H9 (cell line): ENCODE measurements at regions not wholly inside any gene's neighbourhood (a gene's known extent, or its start where the extent isn't known, plus 50 kb on each side); places are given as distances from the start of the nearest gene placed in this dataset.
"Not testable (repeated sequence)": the region's sequence is repeated elsewhere in the genome, so short reads cannot be mapped to it uniquely, and the experiment has no call there.

Source experiments
- DNase-seq: peaks from one replicate; pipeline ENCODE4 v3.0.0-alpha.2; 2017
- H2AFZ ChIP-seq: one replicate; pipeline ENCODE4 v1.6.1; 2013; ENCODE audit warnings: mild to moderate bottlenecking, low read length, control low read depth, moderate library complexity
- H2AK5ac ChIP-seq: 2 replicates; pipeline ENCODE4 v1.6.1; 2013; ENCODE audit warnings: low read length, control low read depth, mixed read lengths; ENCODE audit not compliant: insufficient read length
- H2BK120ac ChIP-seq: one replicate; pipeline ENCODE4 v1.6.1; 2013; ENCODE audit warnings: low read depth, mild to moderate bottlenecking, low read length, control low read depth, inconsistent platforms; ENCODE audit not compliant: poor library complexity, severe bottlenecking
- H2BK12ac ChIP-seq: 2 replicates; pipeline ENCODE4 v1.6.1; 2013; ENCODE audit warnings: low read length, control low read depth, mixed read lengths, low read depth; ENCODE audit not compliant: insufficient read length
- H2BK15ac ChIP-seq: 2 replicates; pipeline ENCODE4 v1.6.1; 2013; ENCODE audit warnings: low read depth, low read length, control low read depth
- H2BK20ac ChIP-seq: one replicate; pipeline ENCODE4 v1.6.1; 2013; ENCODE audit warnings: low read depth, mild to moderate bottlenecking, low read length, control low read depth, inconsistent platforms; ENCODE audit not compliant: poor library complexity, severe bottlenecking
- H2BK5ac ChIP-seq: 2 replicates; pipeline ENCODE4 v1.6.1; 2013; ENCODE audit warnings: low read length, control low read depth, mixed read lengths; ENCODE audit not compliant: insufficient read length
- H3K14ac ChIP-seq: 2 replicates; pipeline ENCODE4 v1.6.1; 2013; ENCODE audit warnings: low read length, control low read depth; ENCODE audit not compliant: insufficient read depth
- H3K18ac ChIP-seq: 2 replicates; pipeline ENCODE4 v1.6.1; 2013; ENCODE audit warnings: low read depth, mild to moderate bottlenecking, mixed read lengths, low read length, control low read depth; ENCODE audit not compliant: insufficient read length
- H3K23ac ChIP-seq: 2 replicates; pipeline ENCODE4 v1.6.1; 2013; ENCODE audit warnings: low read length, control low read depth, mixed read lengths, low read depth; ENCODE audit not compliant: insufficient read length
- H3K23me2 ChIP-seq: 2 replicates; pipeline ENCODE4 v1.6.1; 2013; ENCODE audit warnings: low read depth, mild to moderate bottlenecking, mixed read lengths, low read length, control low read depth; ENCODE audit not compliant: insufficient read length, poor library complexity, severe bottlenecking
- H3K27ac ChIP-seq: 2 replicates; pipeline ENCODE4 v1.5.1; 2013; ENCODE audit warnings: low read length, control low read depth, mixed read lengths, low read depth; ENCODE audit not compliant: insufficient read length
- H3K27me3 ChIP-seq: 2 replicates; pipeline ENCODE4 v1.6.1; 2013; ENCODE audit warnings: low read length, control low read depth, inconsistent platforms; ENCODE audit not compliant: insufficient read depth
- H3K4ac ChIP-seq: 2 replicates; pipeline ENCODE4 v1.6.1; 2013; ENCODE audit warnings: low read depth, mild to moderate bottlenecking, control low read depth, inconsistent platforms, low read length, moderate library complexity
- H3K4me1 ChIP-seq: 2 replicates; pipeline ENCODE4 v1.6.1; 2013; ENCODE audit warnings: low read length, control low read depth, inconsistent platforms; ENCODE audit not compliant: insufficient read depth
- H3K4me2 ChIP-seq: 2 replicates; pipeline ENCODE4 v1.6.1; 2013; ENCODE audit warnings: low read length, control low read depth, mixed read lengths; ENCODE audit not compliant: insufficient read length, insufficient read depth
- H3K56ac ChIP-seq: 2 replicates; pipeline ENCODE4 v1.6.1; 2013; ENCODE audit warnings: low read depth, mild to moderate bottlenecking, mixed read lengths, low read length, control low read depth; ENCODE audit not compliant: insufficient read length
- H3K79me1 ChIP-seq: 2 replicates; pipeline ENCODE4 v1.6.1; 2013; ENCODE audit warnings: low read depth, mild to moderate bottlenecking, moderate library complexity, low read length, control low read depth, inconsistent platforms; ENCODE audit not compliant: insufficient read depth, poor library complexity, severe bottlenecking
- H3K79me2 ChIP-seq: 2 replicates; pipeline ENCODE4 v1.6.1; 2013; ENCODE audit warnings: low read length, control low read depth, inconsistent platforms; ENCODE audit not compliant: insufficient read depth
- H3K9ac ChIP-seq: 2 replicates; pipeline ENCODE4 v1.6.1; 2013; ENCODE audit warnings: low read length, control low read depth, mixed read lengths; ENCODE audit not compliant: insufficient read length; ENCODE audit errors: extremely low read depth
- H3K9me3 ChIP-seq: one replicate; pipeline ENCODE4 v1.6.1; 2013; ENCODE audit warnings: low read depth, low read length, inconsistent platforms; ENCODE audit not compliant: control insufficient read depth
- H3T11ph ChIP-seq: one replicate; pipeline ENCODE4 v1.6.1; 2013; ENCODE audit warnings: mild to moderate bottlenecking, low read length, control low read depth, inconsistent platforms
- H4K20me1 ChIP-seq: one replicate; pipeline ENCODE4 v1.6.1; 2013; ENCODE audit not compliant: control insufficient read depth, insufficient read length, insufficient read depth
- H4K5ac ChIP-seq: 2 replicates; pipeline ENCODE4 v1.6.1; 2013; ENCODE audit warnings: low read depth, mild to moderate bottlenecking, mixed read lengths, low read length, control low read depth; ENCODE audit not compliant: insufficient read length
- H4K8ac ChIP-seq: replicated peaks from 2 replicates; pipeline ENCODE4 v1.6.1; 2013; ENCODE audit warnings: low read length, control low read depth, mixed read lengths, low read depth; ENCODE audit not compliant: insufficient read length
- H4K91ac ChIP-seq: 2 replicates; pipeline ENCODE4 v1.6.1; 2013; ENCODE audit warnings: low read depth, mild to moderate bottlenecking, moderate library complexity, mixed read lengths, low read length, control low read depth; ENCODE audit not compliant: insufficient read length
- H3K27ac Mint-ChIP-seq, 3 experiments: 2 replicates in 2 of 3; 3 replicates in 1 of 3; pipeline ENCODE4 v1.8.0; 2020 to 2021; ENCODE audit warnings: mixed read lengths in 3 of 3, mild to moderate bottlenecking in 1 of 3, moderate library complexity in 1 of 3
- H3K27me3 Mint-ChIP-seq: 2 replicates; pipeline ENCODE4 v1.8.0; 2021; ENCODE audit warnings: low read depth, mild to moderate bottlenecking, moderate library complexity, mixed read lengths
- H3K36me3 Mint-ChIP-seq, 3 experiments: 2 replicates in 2 of 3; 3 replicates in 1 of 3; pipeline ENCODE4 v1.8.0; 2020 to 2021; ENCODE audit warnings: low read depth in 3 of 3, mixed read lengths in 3 of 3; ENCODE audit not compliant: insufficient read depth in 1 of 3
- H3K4me1 Mint-ChIP-seq, 2 experiments: 2 replicates each; pipeline ENCODE4 v1.8.0; 2020; ENCODE audit warnings: mixed read lengths in 2 of 2
- H3K4me3 Mint-ChIP-seq, 2 experiments: 2 replicates in 1 of 2; 3 replicates in 1 of 2; pipeline ENCODE4 v1.8.0; 2020 to 2021; ENCODE audit warnings: mild to moderate bottlenecking in 2 of 2, mixed read lengths in 2 of 2, moderate library complexity in 1 of 2
- H3K9me3 Mint-ChIP-seq, 2 experiments: 2 replicates in 1 of 2; 3 replicates in 1 of 2; pipeline ENCODE4 v1.8.0; 2020; ENCODE audit warnings: mild to moderate bottlenecking in 2 of 2, mixed read lengths in 2 of 2, moderate library complexity in 1 of 2
- WGBS: extraction: QIAGEN DNeasy Blood & Tissue Kit; methylation state at CpG from one replicate; pipeline ENCODE4 v1.1.7; 2013; ENCODE audit warnings: missing lambda C conversion rate, low lambda C conversion rate, mixed read lengths; ENCODE audit not compliant: insufficient read length; ENCODE audit errors: extremely low coverage; 5-methylcytosine and 5-hydroxymethylcytosine counted together

DNA sequence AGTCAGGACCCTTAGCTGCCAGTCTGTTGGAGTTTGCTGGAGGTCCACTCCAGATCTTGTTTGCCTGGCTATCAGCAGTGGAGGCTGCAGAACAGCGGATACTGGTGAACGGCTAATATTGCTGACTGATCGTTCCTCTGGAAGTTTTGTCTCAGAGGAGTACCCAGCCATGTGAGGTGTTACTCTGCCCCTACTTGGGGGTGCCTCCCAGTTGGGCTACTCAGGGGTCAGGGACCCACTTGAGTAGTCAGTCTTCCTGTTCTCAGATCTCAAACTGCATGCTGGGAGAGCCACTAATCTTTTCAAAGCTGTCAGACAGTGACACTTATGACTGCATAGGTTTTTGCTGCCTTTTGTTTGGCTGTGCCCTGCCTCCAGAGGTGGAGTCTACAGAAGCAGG lies 160.5 kb downstream of the OR4A47 start:
- H3K18ac ChIP-seq, H3K4me1 ChIP-seq, H2BK20ac ChIP-seq, H3K23me2 ChIP-seq, H3K4me1 Mint-ChIP-seq, H3K79me2 ChIP-seq, H2AK5ac ChIP-seq, H3K9ac ChIP-seq, H3K4me2 ChIP-seq, H3K56ac ChIP-seq, H2BK12ac ChIP-seq, H2BK5ac ChIP-seq, H3K27me3 Mint-ChIP-seq, H3K23ac ChIP-seq, H3T11ph ChIP-seq, H3K14ac ChIP-seq, H4K20me1 ChIP-seq, H4K8ac ChIP-seq, H4K91ac ChIP-seq, H3K4ac ChIP-seq, H3K27me3 ChIP-seq, H4K5ac ChIP-seq, H3K27ac Mint-ChIP-seq, H2BK15ac ChIP-seq, DNase-seq, H3K27ac ChIP-seq, H3K79me1 ChIP-seq, H2AFZ ChIP-seq, H2BK120ac ChIP-seq, H3K4me3 Mint-ChIP-seq: not testable (repeated sequence)
- peaks cover 0 to 45% (median 22%) of the 10 kb centered on the region in 3 experiments; a peak in 5 of 7 replicates for H3K36me3 Mint-ChIP-seq
- no CpG with 5 or more reads among the region's 3 CpGs for WGBS
- peaks cover 38% of the 10 kb centered on the region for H3K9me3 ChIP-seq
- peaks cover 92 to 93% of the 10 kb centered on the region in 2 experiments for H3K9me3 Mint-ChIP-seq
